Thoracic aorta (tissue), 2 donors: ENCODE measurements at regions not wholly inside any gene's neighbourhood (a gene's known extent, or its start where the extent isn't known, plus 50 kb on each side); places are given as distances from the start of the nearest gene placed in this dataset.

ENCODE experiments used
- ATAC-seq: fragments of 150-250 bp; one replicate; pipeline ENCODE4 v1.8.0; 2017; ENCODE audit warnings: low read depth; ENCODE audit not compliant: insufficient number of reproducible peaks, low FRiP score
- DNase-seq: peaks from one replicate; pipeline ENCODE4 v3.0.0-alpha.2; 2020; ENCODE audit warnings: low spot score
- H3K27ac ChIP-seq, 2 donors: fragments of 200-600 bp; sonication (generic); 1 replicate in 1 of 2; 2 replicates in 1 of 2; pipeline ENCODE4 v1.5.1; 2016; ENCODE audit warnings: mild to moderate bottlenecking in 2 of 2, moderate library complexity in 2 of 2
- H3K27me3 ChIP-seq: fragments of 200-600 bp; sonication (generic); replicated peaks from 2 replicates; pipeline ENCODE4 v1.6.0; 2016; ENCODE audit warnings: mild to moderate bottlenecking; ENCODE audit not compliant: insufficient read depth
- H3K36me3 ChIP-seq: fragments of 200-600 bp; sonication (generic); one replicate; pipeline ENCODE4 v1.5.1; 2016
- H3K4me1 ChIP-seq, 2 donors: fragments of 200-600 bp; sonication (generic); 1 replicate in 1 of 2; 2 replicates in 1 of 2; pipeline versions ENCODE4 v1.5.1 to v1.6.0; 2016; ENCODE audit warnings: low read depth in 2 of 2, mild to moderate bottlenecking in 1 of 2; ENCODE audit not compliant: control insufficient read depth in 1 of 2
- H3K4me3 ChIP-seq: fragments of 200-600 bp; sonication (generic); 2 replicates; pipeline ENCODE4 v1.5.1; 2016; ENCODE audit warnings: mild to moderate bottlenecking
- H3K9me3 ChIP-seq: fragments of 200-600 bp; sonication (generic); 2 replicates; pipeline ENCODE4 v1.5.1; 2016
- CTCF ChIP-seq: fragments of 200-600 bp; sonication (generic); IDR thresholded peaks from one replicate; pipeline ENCODE4 v1.5.1; 2019; ENCODE audit warnings: antibody characterized with exemption

- Histone ChIP-seq H3K27me3 (no peaks in the 10 kb centered on the region), H3K36me3 (no peaks in the 10 kb centered on the region), H3K4me3 (no peak overlapping the region), H3K9me3 (no peaks in the 10 kb centered on the region), H3K27ac (no peak overlapping the region), H3K4me1 (no peaks in the 10 kb centered on the region)
- TF ChIP-seq CTCF: no peak
- DNase-seq (no peak), ATAC-seq (no peak)
Observed at GRCh38 chr6:27081931-27082330, 165.6 kb upstream of the PRSS16 start.

- H3K27ac ChIP-seq: no peak overlapping the region
- H3K9me3 ChIP-seq: no peaks in the 10 kb centered on the region
- H3K27me3 ChIP-seq: peaks cover 6% of the 10 kb centered on the region
- ATAC-seq (no peak), DNase-seq (no peak)
- no peak overlapping the region for H3K4me3 ChIP-seq
- no peak for TF ChIP-seq CTCF
- no peaks in the 10 kb centered on the region for H3K36me3 ChIP-seq
- no peaks in the 10 kb centered on the region for H3K4me1 ChIP-seq
Observed at GRCh38 chr6:27088068-27088467, 159.4 kb upstream of the PRSS16 start.

- peaks cover 6% of the 10 kb centered on the region for H3K27me3 ChIP-seq
- DNase-seq: no peak
- no peaks in the 10 kb centered on the region for H3K9me3 ChIP-seq
- H3K4me3 ChIP-seq: no peak overlapping the region
- no peaks in the 10 kb centered on the region for H3K4me1 ChIP-seq
- no peak overlapping the region for H3K27ac ChIP-seq
- no peak for TF ChIP-seq CTCF
- no peak for ATAC-seq
- H3K36me3 ChIP-seq: no peaks in the 10 kb centered on the region
Observed at GRCh38 chr6:27091661-27092315, 155.7 kb upstream of the PRSS16 start.

- no peak for ATAC-seq
Observed at GRCh38 chr6:27092316-27092692, 155.2 kb upstream of the PRSS16 start.

GRCh38 chr6:27095914-27096313, 151.6 kb upstream of the PRSS16 start:
- Histone ChIP-seq H3K4me3 (no peak overlapping the region), H3K36me3 (no peaks in the 10 kb centered on the region), H3K9me3 (no peaks in the 10 kb centered on the region), H3K4me1 (no peaks in the 10 kb centered on the region), H3K27me3 (peaks cover 6% of the 10 kb centered on the region), H3K27ac (no peak overlapping the region)
- DNase-seq (no peak), ATAC-seq (no peak)
- no peak for TF ChIP-seq CTCF

More at GRCh38 chr6:27092316-27092692, 155.2 kb upstream of the PRSS16 start:
- H3K27ac ChIP-seq: no peak overlapping the region
- H3K4me1 ChIP-seq: no peaks in the 10 kb centered on the region
- no peaks in the 10 kb centered on the region for H3K9me3 ChIP-seq
- H3K4me3 ChIP-seq: no peak overlapping the region
- DNase-seq: no peak
- H3K36me3 ChIP-seq: no peaks in the 10 kb centered on the region
- no peak for TF ChIP-seq CTCF
- H3K27me3 ChIP-seq: peaks cover 6% of the 10 kb centered on the region
